GM23338 (cell line): ENCODE measurements at regions not wholly inside any gene's neighbourhood (a gene's known extent, or its start where the extent isn't known, plus 50 kb on each side); places are given as distances from the start of the nearest gene placed in this dataset.

Source experiments
- CTCF ChIP-seq, 2 experiments: fragments of 200-600 bp in 1 of 2; sonication (generic) in 1 of 2; conservative IDR thresholded peaks; 2 replicates each; pipeline versions ENCODE4 v1.5.1 to v1.6.1; 2016 to 2017; ENCODE audit warnings: antibody characterized with exemption in 2 of 2, low read depth in 2 of 2, mild to moderate bottlenecking in 2 of 2, moderate library complexity in 1 of 2
- EZH2 ChIP-seq: fragments of 200-600 bp; sonication (generic); IDR thresholded peaks from one replicate; pipeline ENCODE4 v1.8.0; 2017; ENCODE audit warnings: antibody characterized with exemption, mild to moderate bottlenecking, low read depth; ENCODE audit not compliant: unreplicated experiment
- EZH2phosphoT487 ChIP-seq: fragments of 200-600 bp; sonication (generic); IDR thresholded peaks from one replicate; pipeline ENCODE4 v1.8.1; 2018; ENCODE audit warnings: antibody characterized with exemption; ENCODE audit not compliant: unreplicated experiment
- JUNB ChIP-seq: IDR thresholded peaks from one replicate; pipeline ENCODE4 v1.6.1; 2016; ENCODE audit warnings: antibody characterized with exemption; ENCODE audit not compliant: unreplicated experiment
- NANOG ChIP-seq: IDR thresholded peaks from 2 replicates; pipeline ENCODE4 v1.6.1; 2016; ENCODE audit warnings: antibody characterized with exemption, borderline replicate concordance
- POLR2AphosphoS5 ChIP-seq: IDR thresholded peaks from 2 replicates; pipeline ENCODE4 v1.6.1; 2016; ENCODE audit warnings: antibody characterized with exemption, low read depth
- REST ChIP-seq: IDR thresholded peaks from one replicate; pipeline ENCODE4 v1.6.1; 2018; ENCODE audit warnings: antibody characterized with exemption; ENCODE audit not compliant: unreplicated experiment
- STAT1 ChIP-seq: IDR thresholded peaks from one replicate; pipeline ENCODE4 v1.6.1; 2016; ENCODE audit warnings: antibody characterized with exemption; ENCODE audit not compliant: unreplicated experiment
- ZNF114 ChIP-seq: fragments of 250-450 bp; sonication (Bioruptor Pico); IDR thresholded peaks from 2 replicates; pipeline ENCODE4 v1.5.0; 2020; ENCODE audit warnings: mild to moderate bottlenecking, moderate library complexity

GRCh38 chr2:100759901-100760300 lies 60.0 kb upstream of the NPAS2 start:
- no peak for TF ChIP-seq CTCF (conservative IDR thresholded peaks at IDR 0.05; ENCODE audit: low read depth in 2 of 2)
- no peak for TF ChIP-seq NANOG
- TF ChIP-seq ZNF114 (CRISPR knock-in tag) = no peak
- TF ChIP-seq POLR2AphosphoS5 = no peak
- no peak for TF ChIP-seq REST
- TF ChIP-seq EZH2 = no peak
- TF ChIP-seq STAT1 = no peak
- no peak for TF ChIP-seq EZH2phosphoT487
- no peak for TF ChIP-seq JUNB
